ENCODE measurements at regions not wholly inside any gene's neighbourhood (a gene's known extent, or its start where the extent isn't known, plus 50 kb on each side); places are given as distances from the start of the nearest gene placed in this dataset.

- TF ChIP-seq CTCF (IDR thresholded peaks at IDR 0.05) (no peak), POLR2A (IDR thresholded peaks at IDR 0.05) (no peak)
These were observed 299.3 kb upstream of the XYLT1 start for GRCh38 chr16:17770104-17770503.
